ENCODE measurements at regions not wholly inside any gene's neighbourhood (a gene's known extent, or its start where the extent isn't known, plus 50 kb on each side); places are given as distances from the start of the nearest gene placed in this dataset.
"Not testable (repeated sequence)": the region's sequence is repeated elsewhere in the genome, so short reads cannot be mapped to it uniquely, and the experiment has no call there.

DNA sequence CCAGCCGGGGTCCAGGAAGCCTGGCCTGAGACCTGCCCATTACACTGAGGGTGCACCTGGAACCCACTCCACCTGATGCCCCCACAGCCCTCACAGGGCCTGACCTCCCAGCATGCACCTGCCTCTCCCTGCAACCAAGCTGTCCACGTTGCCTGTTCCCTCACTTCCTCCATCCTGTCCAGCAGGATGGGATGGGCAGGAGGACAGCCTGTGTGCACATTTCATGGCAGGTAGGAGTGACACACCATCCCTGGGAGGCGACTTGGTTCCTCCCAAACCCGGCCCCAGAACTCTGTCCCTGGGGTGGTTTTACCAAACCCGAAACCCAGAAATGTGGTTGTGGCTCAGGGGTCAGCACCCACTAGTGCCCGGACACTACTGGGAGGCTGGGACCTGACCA, 203.8 kb upstream of the ZNF519 start:
- not testable (repeated sequence) for DNase-seq (ENCODE audit: low read depth in 2 of 2)

DNA sequence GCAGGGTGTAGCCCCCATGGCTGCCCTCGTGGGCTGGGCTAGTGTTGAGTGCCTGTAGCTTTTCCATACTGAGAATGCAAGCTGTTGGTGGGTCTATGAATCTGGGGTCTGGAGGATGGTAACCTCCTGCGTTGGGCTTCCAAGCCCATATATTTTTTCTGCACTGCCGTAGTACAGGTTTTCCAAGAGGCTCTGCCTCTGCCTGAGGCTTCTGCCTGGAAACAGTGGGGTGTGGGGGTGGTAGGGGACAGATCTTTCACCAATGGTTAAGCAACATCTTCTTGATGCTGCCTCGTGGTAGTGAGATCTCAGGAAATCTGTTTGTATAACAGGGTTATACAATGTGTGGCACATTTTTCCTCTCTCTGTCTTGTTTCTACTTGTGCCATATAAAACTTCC, 189.0 kb upstream of the ZNF519 start:
- DNase-seq (ENCODE audit: low read depth in 2 of 2), result not testable (repeated sequence)

DNA sequence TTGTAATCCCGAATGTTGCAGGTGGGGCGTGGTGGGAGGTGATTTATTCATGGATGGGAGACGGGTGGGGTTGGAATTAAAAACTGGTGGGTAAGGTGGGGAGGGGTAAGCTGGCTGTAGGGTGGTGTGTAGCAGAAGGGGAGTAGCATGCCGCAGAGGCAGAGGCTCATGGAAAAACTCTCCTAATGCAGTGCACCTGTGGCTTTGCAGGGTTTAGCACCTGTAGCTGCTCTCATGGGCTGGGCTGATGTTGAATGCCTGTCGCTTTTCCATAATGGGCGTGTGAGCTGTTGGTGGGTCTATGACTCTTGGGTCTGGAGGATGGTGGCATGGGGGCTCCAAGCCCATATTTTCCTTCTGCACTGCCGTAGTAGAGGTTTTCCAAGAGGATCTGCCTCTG, 169.0 kb upstream of the ZNF519 start:
- DNase-seq (ENCODE audit: low read depth in 2 of 2), result not testable (repeated sequence)

DNA sequence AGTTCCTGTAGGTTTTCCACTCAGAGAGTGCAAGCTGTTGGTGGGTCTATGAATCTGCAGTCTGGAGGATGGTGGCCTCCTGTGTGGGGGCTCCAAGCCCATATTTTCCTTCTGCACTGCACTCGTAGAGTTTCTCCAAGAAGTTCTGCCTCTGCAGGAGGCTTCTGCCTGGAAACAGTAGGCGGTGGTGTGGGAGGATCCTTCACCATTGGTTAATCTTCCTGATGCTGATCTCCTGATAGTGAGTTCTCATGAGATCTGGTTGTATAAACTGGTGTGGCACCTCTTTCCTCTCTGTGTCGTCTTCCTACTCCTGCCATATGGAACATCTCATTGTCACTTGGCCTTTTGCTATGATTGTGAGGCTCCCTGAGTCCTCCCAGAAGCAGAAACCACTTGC, 162.8 kb upstream of the ZNF519 start:
- not testable (repeated sequence) for DNase-seq (ENCODE audit: low read depth in 2 of 2)

DNA sequence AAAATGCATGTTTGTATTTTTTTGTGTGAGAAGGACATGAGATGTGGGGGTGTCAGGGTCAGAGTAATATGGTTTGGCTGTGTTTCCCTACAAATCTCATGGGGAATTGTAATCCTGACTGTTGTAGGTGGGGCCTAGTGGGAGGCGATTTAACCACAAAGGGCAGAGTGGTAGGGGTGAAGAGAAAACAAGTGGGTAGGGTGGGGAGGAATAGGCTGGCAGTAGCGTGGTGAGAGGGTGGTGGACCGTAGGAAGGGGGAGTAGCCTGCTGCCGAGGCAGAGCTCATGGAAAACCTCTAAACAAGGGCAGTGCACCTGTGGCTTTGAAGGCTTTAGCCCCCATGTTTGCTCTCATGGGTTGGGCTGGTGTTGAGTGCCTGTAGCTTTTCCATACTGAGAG, 152.8 kb upstream of the ZNF519 start:
- no peak for DNase-seq (ENCODE audit: low read depth in 2 of 2)

DNA sequence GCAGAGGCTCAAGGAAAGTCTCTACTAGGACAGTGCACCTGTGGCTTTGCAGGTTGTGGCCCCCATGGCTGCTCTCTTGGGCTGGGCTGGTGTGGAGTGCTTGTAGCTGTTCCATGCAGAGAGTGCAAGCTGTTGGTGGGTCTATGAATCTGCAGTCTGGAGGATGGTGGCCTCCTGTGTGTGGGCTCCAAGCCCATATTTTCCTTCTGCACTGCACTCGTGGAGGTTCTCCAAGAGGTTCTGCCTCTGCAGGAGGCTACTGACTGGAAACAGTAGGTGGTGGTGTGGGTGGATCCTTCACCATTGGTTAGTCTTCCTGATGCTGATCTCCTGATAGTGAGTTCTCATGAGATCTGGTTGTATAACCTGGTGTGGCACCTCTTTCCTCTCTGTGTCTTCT, 143.2 kb upstream of the ZNF519 start:
- DNase-seq (ENCODE audit: low read depth in 2 of 2), result not testable (repeated sequence)

DNA sequence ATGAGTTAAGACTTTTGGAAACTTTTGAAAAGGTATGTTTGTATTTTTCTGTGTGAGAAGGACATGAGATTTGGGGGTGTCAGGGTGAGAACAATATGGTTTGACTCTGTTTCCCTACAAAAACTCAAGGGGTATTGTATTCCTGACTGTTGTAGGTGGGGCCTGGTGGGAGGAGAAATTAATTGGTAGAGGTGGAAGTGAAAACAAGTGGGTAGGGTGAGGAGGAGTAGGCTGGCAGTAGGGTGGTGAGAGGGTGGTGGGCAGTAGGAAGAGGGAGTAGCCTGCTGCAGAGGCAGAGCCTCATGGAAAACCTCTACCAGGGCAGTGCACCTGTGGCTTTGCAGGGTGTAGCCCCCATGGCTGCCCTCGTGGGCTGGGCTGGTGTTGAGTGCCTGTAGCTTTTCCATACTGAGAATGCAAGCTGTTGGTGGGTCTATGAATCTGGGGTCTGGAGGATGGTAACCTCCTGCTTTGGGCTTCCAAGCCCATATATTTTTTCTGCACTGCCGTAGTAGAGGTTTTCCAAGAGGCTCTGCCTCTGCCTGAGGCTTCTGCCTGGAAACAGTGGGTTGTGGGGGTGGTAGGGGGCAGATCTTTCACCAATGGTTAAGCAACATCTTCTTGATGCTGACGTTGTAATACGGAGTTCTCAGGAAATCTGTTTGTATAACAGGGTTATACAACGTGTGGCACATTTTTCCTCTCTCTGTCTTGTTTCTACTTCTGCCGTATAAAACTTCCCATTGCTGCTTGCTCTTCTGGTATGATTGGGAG, 133.6 kb upstream of the ZNF519 start:
- DNase-seq (ENCODE audit: low read depth in 2 of 2), result not testable (repeated sequence)

DNA sequence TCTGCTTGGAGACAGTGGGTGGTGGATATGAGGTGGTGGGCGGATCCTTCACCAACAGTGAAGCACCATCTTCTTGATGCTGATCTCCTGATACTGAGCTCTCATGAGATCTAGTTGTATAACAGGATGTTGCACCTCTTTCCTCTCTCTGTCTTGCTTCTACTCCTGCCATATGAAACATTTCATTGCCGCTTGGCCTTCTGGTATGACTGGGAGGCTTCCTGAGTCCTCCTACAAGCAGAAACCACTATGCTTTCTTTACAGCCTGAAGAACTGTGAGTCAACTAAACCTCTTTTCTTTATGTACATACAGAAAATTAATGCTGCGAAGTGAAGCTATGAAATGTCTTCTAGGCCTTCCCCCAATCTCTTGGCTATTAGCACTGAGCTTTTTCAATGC, 130.6 kb upstream of the ZNF519 start:
- not testable (repeated sequence) for DNase-seq (ENCODE audit: low read depth in 2 of 2)

DNA sequence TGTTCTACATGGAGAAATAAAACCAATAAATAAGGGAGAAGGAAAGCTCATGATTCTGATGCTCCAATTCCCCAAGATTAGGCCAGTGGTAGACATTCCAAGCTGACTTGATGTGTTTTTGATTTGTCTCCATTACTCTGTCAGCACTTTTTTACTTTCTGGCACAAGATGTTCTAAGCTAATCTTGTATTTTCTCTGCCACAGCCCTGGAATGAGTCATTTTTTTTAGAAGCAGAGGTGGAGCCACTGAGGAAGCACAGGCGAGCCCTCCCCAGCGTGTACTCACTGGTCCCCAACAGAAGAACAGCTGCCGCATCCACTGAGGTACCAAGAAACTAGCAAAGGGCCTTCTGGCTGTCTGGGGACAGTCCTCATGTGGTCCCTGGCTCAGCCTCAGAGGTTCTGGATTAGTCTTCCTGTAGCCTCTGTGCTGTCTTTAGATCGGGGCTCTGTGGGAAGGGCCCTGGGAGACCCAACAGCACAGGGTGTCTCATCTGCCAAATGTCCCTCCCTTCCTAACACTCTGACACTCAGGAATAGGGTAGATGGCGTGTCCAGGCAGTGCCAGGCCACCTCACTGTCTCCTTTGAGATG, 117.9 kb upstream of the ZNF519 start:
- DNase-seq (ENCODE audit: low read depth in 2 of 2), result not testable (repeated sequence)

DNA sequence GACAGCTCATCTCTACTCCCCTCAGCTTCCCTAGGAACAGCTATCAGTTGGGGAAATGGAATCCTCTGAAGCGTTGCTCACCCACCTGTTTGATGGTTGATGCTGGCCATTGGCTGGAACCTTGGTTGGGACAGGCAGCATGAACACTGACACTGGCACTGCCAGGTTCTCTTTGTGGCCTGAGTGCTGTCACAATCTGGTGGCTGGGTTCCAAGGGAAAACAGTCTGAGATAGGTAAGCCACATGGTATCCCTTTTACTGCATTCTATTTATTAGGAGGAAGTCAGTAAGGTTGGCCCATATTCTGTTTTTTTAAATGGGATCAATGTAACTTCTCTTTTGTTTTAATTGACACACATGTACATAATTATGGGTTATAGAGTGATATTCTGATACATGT, 107.0 kb upstream of the ZNF519 start:
- DNase-seq (ENCODE audit: low read depth in 2 of 2), result not testable (repeated sequence)

DNA sequence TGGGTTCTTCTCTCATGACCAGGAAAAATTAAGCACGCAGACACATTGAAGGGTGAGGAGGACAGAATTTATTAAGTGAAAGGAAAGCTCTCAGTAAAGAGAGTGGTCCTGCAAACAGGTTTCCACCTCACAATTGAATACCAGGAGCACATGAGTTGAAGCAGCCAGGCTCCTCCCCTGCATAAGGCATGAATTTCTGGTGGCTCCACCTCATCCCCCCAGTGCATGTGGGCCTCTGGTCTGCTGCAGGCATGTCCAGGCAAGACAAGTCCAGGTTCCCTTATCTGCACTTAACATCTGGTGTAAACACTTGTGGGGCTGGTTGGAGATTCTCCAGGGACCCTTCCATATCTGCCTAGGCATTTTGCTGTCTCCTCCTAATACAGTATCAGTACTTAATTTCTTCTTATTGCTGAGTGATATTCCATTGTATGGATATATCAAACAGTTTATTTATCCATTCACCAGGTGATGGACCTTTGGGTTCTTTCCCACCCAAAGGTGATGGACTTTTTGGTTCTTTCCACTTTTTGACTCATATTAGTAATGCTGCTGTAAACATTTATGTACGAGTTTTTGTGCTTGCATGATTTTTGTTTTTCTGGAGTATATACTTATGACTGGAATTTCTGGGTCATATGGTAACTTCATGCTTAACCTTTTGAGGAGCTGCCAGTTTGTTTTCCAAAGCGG, 104.3 kb upstream of the ZNF519 start:
- not testable (repeated sequence) for DNase-seq (ENCODE audit: low read depth in 2 of 2)

DNA sequence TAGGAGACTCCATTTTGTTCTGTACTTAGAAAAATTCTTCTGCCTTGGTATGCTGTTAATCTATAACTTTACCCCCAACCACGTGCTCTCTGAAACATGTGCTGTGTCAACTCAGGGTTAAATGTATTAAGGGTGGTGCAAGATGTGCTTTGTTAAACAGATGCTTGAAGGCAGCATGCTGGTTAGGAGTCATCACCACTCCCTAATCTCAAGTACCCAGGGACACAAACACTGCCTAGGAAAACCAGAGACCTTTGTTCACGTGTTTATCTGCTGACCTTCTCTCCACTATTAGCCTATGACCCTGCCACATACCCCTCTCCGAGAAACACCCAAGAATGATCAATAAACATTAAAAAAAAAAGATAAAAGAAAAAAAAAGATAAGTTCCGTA, 93.0 kb upstream of the ZNF519 start:
- not testable (repeated sequence) for DNase-seq (ENCODE audit: low read depth in 2 of 2)

DNA sequence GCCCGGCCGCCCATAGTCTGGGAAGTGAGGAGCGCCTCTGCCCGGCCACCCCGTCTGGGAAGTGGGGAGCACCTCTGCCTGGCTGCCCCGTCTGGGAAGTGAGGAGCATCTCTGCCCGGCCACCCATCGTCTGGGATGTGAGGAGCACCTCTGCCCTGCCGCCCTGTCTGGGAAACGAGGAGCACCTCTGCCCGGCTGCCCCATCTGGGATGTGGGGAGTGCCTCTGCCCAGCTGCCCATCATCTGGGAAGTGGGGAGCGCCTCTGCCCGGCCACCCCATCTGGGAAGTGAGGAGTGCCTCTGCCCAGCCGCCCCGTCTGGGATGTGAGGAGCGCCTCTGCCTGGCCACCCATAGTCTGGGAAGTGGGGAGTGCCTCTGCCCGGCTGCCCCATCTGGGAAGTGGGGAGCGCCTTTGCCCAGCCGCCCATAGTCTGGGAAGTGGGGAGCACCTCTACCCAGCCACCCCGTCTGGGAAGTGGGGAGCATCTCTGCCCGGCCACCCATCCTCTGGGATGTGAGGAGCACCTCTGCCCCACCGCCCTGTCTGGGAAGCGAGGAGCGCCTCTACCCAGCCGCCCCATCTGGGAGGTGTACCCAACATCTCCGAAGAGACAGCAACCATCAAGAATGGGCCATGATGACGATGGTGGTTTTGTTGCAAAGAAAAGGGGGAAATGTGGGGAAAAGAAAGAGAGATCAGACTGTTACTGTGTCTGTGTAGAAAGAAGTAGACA, 92.5 kb upstream of the ZNF519 start:
- DNase-seq (ENCODE audit: low read depth in 2 of 2), result not testable (repeated sequence)

DNA sequence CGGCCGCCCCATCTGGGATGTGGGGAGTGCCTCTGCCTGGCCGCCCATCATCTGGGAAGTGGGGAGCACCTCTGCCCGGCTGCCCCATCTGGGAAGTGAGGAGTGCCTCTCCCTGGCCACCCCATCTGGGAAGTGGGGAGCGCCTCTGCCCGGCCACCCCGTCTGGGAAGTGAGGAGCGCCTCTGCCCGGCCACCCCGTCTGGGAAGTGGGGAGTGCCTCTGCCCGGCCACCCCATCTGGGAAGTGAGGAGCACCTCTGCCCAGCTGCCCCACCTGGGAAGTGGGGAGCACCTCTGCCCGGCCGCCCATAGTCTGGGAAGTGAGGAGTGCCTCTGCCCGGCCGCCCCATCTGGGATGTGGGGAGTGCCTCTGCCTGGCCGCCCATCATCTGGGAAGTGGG, 91.7 kb upstream of the ZNF519 start:
- not testable (repeated sequence) for DNase-seq (ENCODE audit: low read depth in 2 of 2)

DNA sequence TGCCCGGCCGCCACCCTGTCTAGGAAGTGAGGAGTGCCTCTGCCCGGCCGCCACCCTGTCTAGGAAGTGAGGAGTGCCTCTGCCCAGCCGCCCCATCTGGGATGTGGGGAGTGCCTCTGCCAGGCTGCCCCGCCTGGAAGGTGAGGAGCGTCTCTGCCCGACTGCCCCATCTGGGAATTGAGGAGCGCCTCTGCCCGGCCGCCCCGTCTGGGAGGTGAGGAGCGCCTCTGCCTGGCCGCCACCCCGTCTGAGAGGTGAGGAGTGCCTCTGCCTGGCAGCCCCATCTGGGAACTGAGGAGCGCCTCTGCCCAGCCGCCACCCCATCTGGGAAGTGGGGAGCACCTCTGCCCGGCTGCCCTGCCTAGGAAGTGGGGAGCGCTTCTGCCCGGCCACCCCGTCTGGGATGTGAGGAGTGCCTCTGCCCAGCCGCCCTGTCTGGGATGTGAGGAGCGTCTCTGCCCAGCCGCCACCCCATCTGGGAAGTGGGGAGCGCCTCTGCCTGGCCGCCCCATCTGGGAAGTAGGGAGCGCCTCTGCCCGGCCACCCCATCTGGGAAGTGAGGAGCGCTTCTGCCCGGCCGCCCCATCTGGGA, 91.1 kb upstream of the ZNF519 start:
- DNase-seq (ENCODE audit: low read depth in 2 of 2), result not testable (repeated sequence)

DNA sequence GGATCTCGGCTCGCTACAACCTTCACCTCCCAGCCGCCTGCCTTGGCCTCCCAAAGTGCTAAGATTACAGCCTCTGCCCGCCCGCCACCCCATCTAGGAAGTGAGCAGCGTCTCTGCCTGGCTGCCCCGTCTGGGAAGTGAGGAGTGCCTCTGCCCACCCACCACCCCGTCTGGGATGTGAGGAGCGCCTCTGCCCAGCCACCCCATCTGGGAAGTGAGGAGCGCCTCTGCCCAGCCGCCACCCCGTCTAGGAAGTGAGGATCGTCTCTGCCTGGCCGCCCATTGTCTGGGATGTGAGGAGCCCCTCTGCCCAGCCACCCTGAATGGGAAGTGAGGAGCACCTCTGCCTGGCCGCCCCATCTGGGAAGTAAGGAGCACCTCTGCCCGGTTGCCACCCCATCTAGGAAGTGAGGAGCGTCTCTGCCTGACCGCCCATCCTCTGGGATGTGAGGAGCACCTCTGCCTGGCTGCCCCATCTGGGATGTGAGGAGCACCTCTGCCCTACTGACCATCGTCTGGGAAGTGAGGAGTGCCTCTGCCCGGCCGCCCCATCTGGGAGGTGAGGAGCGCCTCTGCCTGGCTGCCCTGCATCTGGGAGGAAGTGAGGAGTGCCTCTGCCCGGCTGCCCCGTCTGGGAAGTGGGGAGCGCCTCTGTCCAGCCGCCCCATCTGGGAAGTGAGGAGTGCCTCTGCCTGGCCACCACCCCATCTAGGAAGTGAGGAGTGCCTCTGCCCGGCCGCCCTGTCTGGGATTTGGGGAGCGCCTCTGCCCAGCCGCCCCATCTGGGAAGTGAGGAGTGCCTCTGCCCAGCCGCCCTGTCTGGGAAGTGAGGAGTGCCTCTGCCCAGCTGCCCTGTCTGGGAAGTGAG, 90.4 kb upstream of the ZNF519 start:
- DNase-seq (ENCODE audit: low read depth in 2 of 2), result not testable (repeated sequence)

DNA sequence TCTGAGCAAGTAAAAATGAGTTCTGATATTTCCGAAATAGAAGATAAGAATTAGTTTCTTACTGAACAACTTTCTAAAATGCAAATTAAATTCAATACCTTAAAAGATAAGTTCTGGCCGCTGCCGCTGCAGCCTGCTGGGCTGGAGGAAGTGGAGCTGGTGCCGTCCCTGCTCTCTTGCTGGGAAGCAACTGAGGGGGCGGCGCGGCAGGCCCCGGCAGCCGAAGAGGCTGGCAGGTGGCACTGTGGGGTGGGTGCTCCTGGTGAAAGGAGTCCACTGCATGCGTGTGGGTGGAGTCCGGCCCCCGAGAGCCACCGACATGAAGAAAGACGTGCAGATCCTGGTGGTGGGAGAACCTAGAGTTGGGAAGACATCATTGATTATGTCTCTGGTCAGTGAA, 89.5 kb upstream of the ZNF519 start:
- DNase-seq (ENCODE audit: low read depth in 2 of 2), result no peak

DNA sequence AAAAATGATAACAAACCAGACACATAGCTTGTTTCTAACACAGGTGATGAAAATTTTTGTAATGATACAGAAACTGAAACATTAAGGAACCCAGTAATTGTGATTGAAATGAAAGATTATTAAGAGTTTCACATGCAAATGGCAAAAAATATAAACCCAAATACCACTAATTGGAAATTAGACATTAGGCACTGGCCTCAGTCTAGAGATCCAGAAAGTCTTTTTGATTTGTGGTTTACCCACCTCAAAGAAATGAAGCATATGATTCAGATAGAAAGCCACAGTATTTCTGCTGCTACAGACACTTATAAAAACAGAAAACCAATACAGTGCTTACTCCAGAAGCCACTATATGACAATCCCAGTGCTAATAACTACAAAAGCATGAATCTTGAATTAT, 83.7 kb upstream of the ZNF519 start:
- DNase-seq (ENCODE audit: low read depth in 2 of 2), result not testable (repeated sequence)

DNA sequence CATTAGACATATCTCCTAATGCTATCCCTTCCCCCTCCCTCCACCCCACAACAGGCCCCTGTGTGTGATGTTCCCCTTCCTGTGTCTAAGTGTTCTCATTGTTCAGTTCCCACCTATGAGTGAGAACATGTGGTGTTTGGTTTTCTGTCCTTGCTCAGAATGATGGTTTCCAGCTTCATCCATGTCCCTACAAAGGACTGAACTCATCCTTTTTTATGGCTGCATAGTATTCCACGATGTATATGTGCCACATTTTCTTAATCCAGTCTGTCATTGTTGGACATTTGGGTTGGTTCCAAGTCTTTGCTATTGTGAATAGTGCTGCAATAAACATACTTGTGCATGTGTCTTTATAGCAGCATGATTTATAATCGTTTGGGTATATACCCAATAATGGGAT, 71.2 kb upstream of the ZNF519 start:
- DNase-seq (ENCODE audit: low read depth in 2 of 2), result not testable (repeated sequence)

DNA sequence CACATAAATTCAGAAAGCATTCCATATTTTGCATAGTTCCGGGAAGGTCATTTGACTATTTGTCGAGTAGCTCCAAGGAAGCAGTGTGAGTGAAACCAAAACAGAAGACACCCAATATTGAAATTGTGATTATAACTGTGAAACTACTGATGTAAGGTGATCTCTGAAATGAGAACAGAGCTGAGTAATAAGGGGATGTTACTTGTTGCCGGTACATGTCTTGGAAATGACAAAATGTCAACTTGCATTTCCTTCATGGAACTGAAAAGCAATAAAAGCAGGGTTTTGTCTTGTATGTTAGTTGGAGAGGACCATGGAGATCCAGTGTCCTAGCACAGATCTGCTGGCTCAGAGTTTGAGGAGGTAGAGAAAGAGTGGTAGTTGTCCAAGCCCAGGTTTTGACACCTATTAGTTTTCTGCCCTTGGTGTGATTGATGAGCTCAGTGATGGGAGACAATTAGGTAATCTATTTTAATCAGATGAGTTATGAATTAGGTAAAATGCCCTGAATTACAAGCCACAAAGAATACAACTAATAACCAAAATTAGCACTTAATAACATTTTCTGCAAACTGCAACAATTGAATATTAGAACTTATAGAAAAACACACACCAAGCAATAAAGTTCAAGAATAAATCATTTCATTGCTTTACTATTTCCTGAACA, 58.7 kb upstream of the ZNF519 start:
- not testable (repeated sequence) for DNase-seq (ENCODE audit: low read depth in 2 of 2)

Data from stimulated activated CD4-positive, alpha-beta T cell treated with anti-CD3 and anti-CD28 coated beads, Interleukin-15, amount 100 ng/mL, for 48 hours (primary cell).